ENCODE measurements at regions not wholly inside any gene's neighbourhood (a gene's known extent, or its start where the extent isn't known, plus 50 kb on each side); places are given as distances from the start of the nearest gene placed in this dataset.

DNA sequence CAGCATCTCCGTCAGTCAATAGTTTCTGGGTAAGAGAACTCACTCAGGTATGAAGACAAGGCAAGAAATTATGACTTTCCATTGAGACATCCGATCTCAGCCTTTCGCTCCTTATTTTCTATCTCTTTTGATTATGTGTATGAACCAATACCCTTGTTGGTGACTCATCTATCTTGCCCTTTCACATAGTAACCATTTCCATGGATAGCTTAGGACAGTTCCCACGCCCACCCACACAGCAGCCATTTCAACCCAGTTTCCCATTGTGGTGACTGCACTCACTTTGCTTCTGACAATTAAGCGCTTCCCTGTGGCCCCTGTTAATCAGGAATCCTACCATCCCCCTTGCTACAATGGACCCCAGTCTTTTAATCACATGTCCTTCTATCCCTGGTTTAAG is 210.6 kb upstream of the ADGRL2 start:
- TF ChIP-seq, protein P1, sequence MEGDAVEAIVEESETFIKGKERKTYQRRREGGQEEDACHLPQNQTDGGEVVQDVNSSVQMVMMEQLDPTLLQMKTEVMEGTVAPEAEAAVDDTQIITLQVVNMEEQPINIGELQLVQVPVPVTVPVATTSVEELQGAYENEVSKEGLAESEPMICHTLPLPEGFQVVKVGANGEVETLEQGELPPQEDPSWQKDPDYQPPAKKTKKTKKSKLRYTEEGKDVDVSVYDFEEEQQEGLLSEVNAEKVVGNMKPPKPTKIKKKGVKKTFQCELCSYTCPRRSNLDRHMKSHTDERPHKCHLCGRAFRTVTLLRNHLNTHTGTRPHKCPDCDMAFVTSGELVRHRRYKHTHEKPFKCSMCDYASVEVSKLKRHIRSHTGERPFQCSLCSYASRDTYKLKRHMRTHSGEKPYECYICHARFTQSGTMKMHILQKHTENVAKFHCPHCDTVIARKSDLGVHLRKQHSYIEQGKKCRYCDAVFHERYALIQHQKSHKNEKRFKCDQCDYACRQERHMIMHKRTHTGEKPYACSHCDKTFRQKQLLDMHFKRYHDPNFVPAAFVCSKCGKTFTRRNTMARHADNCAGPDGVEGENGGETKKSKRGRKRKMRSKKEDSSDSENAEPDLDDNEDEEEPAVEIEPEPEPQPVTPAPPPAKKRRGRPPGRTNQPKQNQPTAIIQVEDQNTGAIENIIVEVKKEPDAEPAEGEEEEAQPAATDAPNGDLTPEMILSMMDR (IDR thresholded peaks at IDR 0.05; ENCODE audit: low read length): no peak
- TF ChIP-seq EZH2 (optimal IDR thresholded peaks at IDR 0.05; ENCODE audit: low read depth, low read length) (no peak), EZH2phosphoT487 (IDR thresholded peaks at IDR 0.05; ENCODE audit: low read length) (no peak)

Data from MM.1S (cell line).